ENCODE measurements at regions not wholly inside any gene's neighbourhood (a gene's known extent, or its start where the extent isn't known, plus 50 kb on each side); places are given as distances from the start of the nearest gene placed in this dataset.

DNA sequence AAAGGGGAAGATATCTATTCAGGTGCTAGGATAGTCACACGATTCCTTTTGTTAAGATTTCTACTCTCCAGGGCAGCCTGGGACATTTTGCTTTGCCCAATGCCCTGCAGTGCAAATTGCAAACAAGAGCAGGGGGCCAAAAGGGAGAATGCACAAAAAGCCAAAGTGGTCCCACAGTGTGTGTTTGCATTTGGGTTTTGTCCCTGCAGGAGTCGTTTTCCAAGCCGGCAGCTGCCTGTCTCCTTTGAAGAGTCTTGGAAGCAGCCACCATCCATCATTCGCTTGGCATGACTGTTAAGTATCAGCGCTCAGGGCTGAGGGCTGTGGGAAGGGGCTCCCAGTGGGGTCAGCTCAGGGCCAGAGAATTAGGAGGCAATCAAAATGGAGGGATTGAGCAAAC, 184.7 kb downstream of the MIAT start:
- TF ChIP-seq POLR2AphosphoS5 (IDR thresholded peaks at IDR 0.05; ENCODE audit: low read depth, low read length) (no peak), SIN3A (IDR thresholded peaks at IDR 0.05; ENCODE audit: borderline replicate concordance, insufficient read depth, low read length) (no peak), TAF1 (IDR thresholded peaks at IDR 0.05; ENCODE audit: borderline replicate concordance, insufficient read depth, low read length) (no peak), FOXP2 (optimal IDR thresholded peaks at IDR 0.05; ENCODE audit: borderline replicate concordance, extremely low read depth, extremely low read length, insufficient read depth) (no peak)
- TF ChIP-seq, protein P1, sequence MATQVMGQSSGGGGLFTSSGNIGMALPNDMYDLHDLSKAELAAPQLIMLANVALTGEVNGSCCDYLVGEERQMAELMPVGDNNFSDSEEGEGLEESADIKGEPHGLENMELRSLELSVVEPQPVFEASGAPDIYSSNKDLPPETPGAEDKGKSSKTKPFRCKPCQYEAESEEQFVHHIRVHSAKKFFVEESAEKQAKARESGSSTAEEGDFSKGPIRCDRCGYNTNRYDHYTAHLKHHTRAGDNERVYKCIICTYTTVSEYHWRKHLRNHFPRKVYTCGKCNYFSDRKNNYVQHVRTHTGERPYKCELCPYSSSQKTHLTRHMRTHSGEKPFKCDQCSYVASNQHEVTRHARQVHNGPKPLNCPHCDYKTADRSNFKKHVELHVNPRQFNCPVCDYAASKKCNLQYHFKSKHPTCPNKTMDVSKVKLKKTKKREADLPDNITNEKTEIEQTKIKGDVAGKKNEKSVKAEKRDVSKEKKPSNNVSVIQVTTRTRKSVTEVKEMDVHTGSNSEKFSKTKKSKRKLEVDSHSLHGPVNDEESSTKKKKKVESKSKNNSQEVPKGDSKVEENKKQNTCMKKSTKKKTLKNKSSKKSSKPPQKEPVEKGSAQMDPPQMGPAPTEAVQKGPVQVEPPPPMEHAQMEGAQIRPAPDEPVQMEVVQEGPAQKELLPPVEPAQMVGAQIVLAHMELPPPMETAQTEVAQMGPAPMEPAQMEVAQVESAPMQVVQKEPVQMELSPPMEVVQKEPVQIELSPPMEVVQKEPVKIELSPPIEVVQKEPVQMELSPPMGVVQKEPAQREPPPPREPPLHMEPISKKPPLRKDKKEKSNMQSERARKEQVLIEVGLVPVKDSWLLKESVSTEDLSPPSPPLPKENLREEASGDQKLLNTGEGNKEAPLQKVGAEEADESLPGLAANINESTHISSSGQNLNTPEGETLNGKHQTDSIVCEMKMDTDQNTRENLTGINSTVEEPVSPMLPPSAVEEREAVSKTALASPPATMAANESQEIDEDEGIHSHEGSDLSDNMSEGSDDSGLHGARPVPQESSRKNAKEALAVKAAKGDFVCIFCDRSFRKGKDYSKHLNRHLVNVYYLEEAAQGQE (IDR thresholded peaks at IDR 0.05; ENCODE audit: insufficient read depth in 1 of 2, low read depth in 2 of 2, low read length in 2 of 2), result no peak

Data from PFSK-1 (cell line).